Activated naive CD4-positive, alpha-beta T cell treated with anti-CD3 and anti-CD28 coated beads, Interleukin-2, amount 10 ng/mL, durations not matched to agents 7 days and 5 days (primary cell): ENCODE measurements at regions not wholly inside any gene's neighbourhood (a gene's known extent, or its start where the extent isn't known, plus 50 kb on each side); places are given as distances from the start of the nearest gene placed in this dataset.

Experiments used
- CTCF ChIA-PET: fragments of 350-600 bp; sonication (Branson Sonifier 250); formaldehyde crosslinking; loops from one replicate; lab custom pipeline; 2021; ENCODE audit warnings: antibody characterized with exemption; lab: Charles Lee
- DNase-seq: peaks from one replicate; pipeline ENCODE4 v3.0.0-alpha.2; 2020
- H3K27ac Mint-ChIP-seq: one replicate; pipeline ENCODE4 v1.8.0; 2021; ENCODE audit warnings: mild to moderate bottlenecking, moderate library complexity, mixed read lengths
- H3K27me3 Mint-ChIP-seq: one replicate; pipeline ENCODE4 v1.8.0; 2021; ENCODE audit warnings: mild to moderate bottlenecking, mixed read lengths
- H3K36me3 Mint-ChIP-seq: one replicate; pipeline ENCODE4 v1.8.0; 2021; ENCODE audit warnings: mixed read lengths
- H3K4me1 Mint-ChIP-seq: one replicate; pipeline ENCODE4 v1.8.0; 2021; ENCODE audit warnings: mixed read lengths
- H3K4me3 Mint-ChIP-seq: one replicate; pipeline ENCODE4 v1.8.0; 2021; ENCODE audit warnings: mild to moderate bottlenecking, moderate library complexity, mixed read lengths
- H3K9me3 Mint-ChIP-seq: one replicate; pipeline ENCODE4 v1.8.0; 2021; ENCODE audit warnings: mixed read lengths

GRCh38 chr17:55584055-55584685 lies 72.9 kb upstream of the SMIM36 start:
- Mint-ChIP-seq H3K9me3 (no peaks in the 10 kb centered on the region), H3K4me3 (no peak overlapping the region), H3K27ac (no peak overlapping the region), H3K4me1 (peaks cover 8% of the 10 kb centered on the region), H3K27me3 (no peaks in the 10 kb centered on the region), H3K36me3 (no peaks in the 10 kb centered on the region)
- DNase-seq: no peak
- CTCF ChIA-PET: no interaction called here

GRCh38 chr17:55582897-55583296 lies 71.6 kb upstream of the SMIM36 start:
- H3K4me1 Mint-ChIP-seq: peaks cover 8% of the 10 kb centered on the region
- CTCF ChIA-PET: no interaction called here
- no peak overlapping the region for H3K4me3 Mint-ChIP-seq
- DNase-seq: no peak
- H3K27ac Mint-ChIP-seq: no peak overlapping the region
- no peaks in the 10 kb centered on the region for H3K36me3 Mint-ChIP-seq
- H3K9me3 Mint-ChIP-seq: no peaks in the 10 kb centered on the region
- H3K27me3 Mint-ChIP-seq: no peaks in the 10 kb centered on the region

GRCh38 chr17:55580596-55581133 lies 69.4 kb upstream of the SMIM36 start:
- CTCF ChIA-PET: interaction anchor here (1.1 kb wide), 1 partner anchor 138 kb away, joined by 3 read pairs; no protein-coding TSS in a partner anchor
- Mint-ChIP-seq H3K36me3 (no peaks in the 10 kb centered on the region), H3K4me1 (peaks cover 8% of the 10 kb centered on the region), H3K4me3 (no peak overlapping the region), H3K27ac (no peak overlapping the region), H3K9me3 (no peaks in the 10 kb centered on the region), H3K27me3 (no peaks in the 10 kb centered on the region)
- no peak for DNase-seq

GRCh38 chr17:55577687-55578086 lies 66.4 kb upstream of the SMIM36 start:
- Mint-ChIP-seq H3K27me3 (no peaks in the 10 kb centered on the region), H3K9me3 (no peaks in the 10 kb centered on the region), H3K36me3 (no peaks in the 10 kb centered on the region), H3K27ac (no peak overlapping the region), H3K4me1 (peaks cover 3% of the 10 kb centered on the region), H3K4me3 (no peak overlapping the region)
- DNase-seq: peak; percentile 55
- CTCF ChIA-PET: interaction anchor here (1.3 to 1.6 kb wide), 3 partner anchors 24 to 140 kb away, joined by 3 to 6 read pairs (median 4); no protein-coding TSS in a partner anchor

DNA sequence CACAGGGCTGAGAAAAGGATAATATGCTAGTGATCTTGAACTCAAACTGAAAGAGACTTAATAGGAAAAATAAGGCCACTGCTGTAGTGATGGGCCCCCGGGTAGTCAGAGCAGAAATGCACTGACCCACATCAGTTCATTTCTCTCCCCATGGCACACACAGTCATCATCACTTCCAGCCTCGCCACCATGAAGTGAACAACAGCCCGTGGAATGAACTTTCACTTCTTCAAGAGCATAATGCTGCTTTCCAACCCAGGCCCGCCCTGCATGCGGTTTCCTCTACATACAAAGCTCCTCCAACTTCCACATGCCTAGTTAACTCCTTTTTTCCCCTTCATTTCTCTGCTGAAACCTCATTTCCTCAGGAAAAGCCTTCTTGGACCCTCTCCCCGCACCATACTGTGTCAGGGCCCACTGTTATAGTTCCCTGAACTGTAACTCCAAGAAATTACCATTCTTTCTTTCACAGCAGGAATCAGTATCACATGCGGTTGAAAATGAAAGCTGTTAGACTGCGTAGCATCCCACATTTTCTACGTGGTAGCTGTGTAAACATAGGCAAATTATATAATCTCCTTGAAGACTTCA lies 65.8 kb upstream of the SMIM36 start:
- Mint-ChIP-seq H3K9me3 (no peaks in the 10 kb centered on the region), H3K27ac (no peak overlapping the region), H3K27me3 (no peaks in the 10 kb centered on the region), H3K4me3 (no peak overlapping the region), H3K36me3 (no peaks in the 10 kb centered on the region), H3K4me1 (peaks cover 3% of the 10 kb centered on the region)
- CTCF ChIA-PET: interaction anchor here (1.3 to 1.6 kb wide), 3 partner anchors 25 to 141 kb away, joined by 3 to 6 read pairs (median 4); no protein-coding TSS in a partner anchor
- DNase-seq: peak; percentile 70

- H3K9me3 Mint-ChIP-seq: no peaks in the 10 kb centered on the region
- CTCF ChIA-PET: interaction anchor here (1.3 kb wide), 2 partner anchors 26 to 28 kb away, joined by 4 to 6 read pairs; no protein-coding TSS in a partner anchor
- no peaks in the 10 kb centered on the region for H3K36me3 Mint-ChIP-seq
- H3K4me1 Mint-ChIP-seq: peaks cover 3% of the 10 kb centered on the region
- H3K27me3 Mint-ChIP-seq: no peaks in the 10 kb centered on the region
- no peak overlapping the region for H3K27ac Mint-ChIP-seq
- H3K4me3 Mint-ChIP-seq: no peak overlapping the region
- no peak for DNase-seq
Measured at GRCh38 chr17:55576237-55576995, 65.2 kb upstream of the SMIM36 start.

DNA sequence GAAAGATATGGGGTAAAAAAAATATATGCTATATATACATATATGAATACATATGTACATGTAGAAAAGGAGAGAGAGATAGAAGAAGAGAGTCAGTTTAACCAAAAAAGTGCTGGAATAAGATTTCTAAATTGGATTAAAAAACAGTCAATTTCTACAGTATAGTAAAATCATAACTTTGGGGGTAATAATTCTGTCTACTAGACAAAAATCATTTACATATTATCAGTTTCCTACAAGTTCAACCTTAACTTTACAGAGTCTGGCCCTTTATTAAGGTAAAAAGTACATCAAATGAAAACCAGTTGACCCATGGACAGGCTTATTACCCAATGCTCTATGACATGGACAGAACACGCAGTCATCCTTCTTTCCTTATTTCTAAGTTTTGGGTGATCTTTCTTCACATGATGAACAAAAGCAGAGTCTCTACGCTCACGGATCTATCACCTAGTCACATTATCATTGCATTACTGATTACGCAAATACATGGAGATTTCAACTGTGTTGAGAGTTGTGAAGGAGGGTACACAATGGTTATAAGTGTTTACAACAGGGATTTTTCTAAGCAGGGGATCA lies 63.9 kb upstream of the SMIM36 start:
- DNase-seq: no peak
- Mint-ChIP-seq H3K4me1 (no peaks in the 10 kb centered on the region), H3K36me3 (no peaks in the 10 kb centered on the region), H3K9me3 (no peaks in the 10 kb centered on the region), H3K4me3 (no peak overlapping the region), H3K27me3 (peaks cover 4% of the 10 kb centered on the region), H3K27ac (no peak overlapping the region)
- CTCF ChIA-PET: no interaction called here

GRCh38 chr17:55572599-55572998 lies 61.3 kb upstream of the SMIM36 start:
- CTCF ChIA-PET: no interaction called here
- H3K27me3 Mint-ChIP-seq: peaks cover 9% of the 10 kb centered on the region
- peaks cover under 1% of the 10 kb centered on the region for H3K4me1 Mint-ChIP-seq
- no peak overlapping the region for H3K27ac Mint-ChIP-seq
- H3K36me3 Mint-ChIP-seq: no peaks in the 10 kb centered on the region
- no peaks in the 10 kb centered on the region for H3K9me3 Mint-ChIP-seq
- no peak for DNase-seq
- H3K4me3 Mint-ChIP-seq: no peak overlapping the region

- CTCF ChIA-PET: no interaction called here
- H3K4me1 Mint-ChIP-seq: peaks cover 5% of the 10 kb centered on the region
- peaks cover 9% of the 10 kb centered on the region for H3K27me3 Mint-ChIP-seq
- H3K27ac Mint-ChIP-seq: no peak overlapping the region
- H3K36me3 Mint-ChIP-seq: no peaks in the 10 kb centered on the region
- no peaks in the 10 kb centered on the region for H3K9me3 Mint-ChIP-seq
- no peak for DNase-seq
- H3K4me3 Mint-ChIP-seq: no peak overlapping the region
Measured at GRCh38 chr17:55572139-55572538, 60.9 kb upstream of the SMIM36 start.

- Mint-ChIP-seq H3K27ac (no peak overlapping the region), H3K36me3 (no peaks in the 10 kb centered on the region), H3K4me3 (no peak overlapping the region), H3K27me3 (peaks cover 9% of the 10 kb centered on the region), H3K4me1 (peaks cover 13% of the 10 kb centered on the region), H3K9me3 (no peaks in the 10 kb centered on the region)
- no peak for DNase-seq
- CTCF ChIA-PET: no interaction called here
Measured at GRCh38 chr17:55571095-55571494, 59.8 kb upstream of the SMIM36 start.

DNA sequence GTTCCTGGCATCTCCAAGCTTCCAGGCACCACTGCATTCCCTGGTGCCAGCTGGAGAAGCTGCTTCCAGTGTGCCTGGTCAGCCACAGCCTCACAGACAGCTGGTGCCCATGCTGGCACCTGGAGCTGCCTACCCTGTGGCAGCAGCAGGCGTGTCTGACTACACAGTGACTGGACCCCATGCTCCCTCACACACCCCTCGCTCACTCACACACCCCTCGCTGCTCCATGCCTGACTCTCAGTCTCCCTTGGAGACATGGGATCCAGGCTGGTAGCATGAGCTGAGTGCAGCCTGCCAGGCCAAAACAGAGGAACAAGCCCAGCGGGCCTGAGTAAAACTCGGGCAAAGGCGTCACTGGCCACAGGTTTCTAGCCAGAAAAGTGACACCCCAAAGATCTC lies 59.1 kb upstream of the SMIM36 start:
- DNase-seq: no peak
- Mint-ChIP-seq H3K27ac (no peak overlapping the region), H3K4me1 (peaks cover 13% of the 10 kb centered on the region), H3K9me3 (no peaks in the 10 kb centered on the region), H3K27me3 (peaks cover 9% of the 10 kb centered on the region), H3K4me3 (no peak overlapping the region), H3K36me3 (no peaks in the 10 kb centered on the region)
- CTCF ChIA-PET: no interaction called here

- Mint-ChIP-seq H3K27me3 (peaks cover 9% of the 10 kb centered on the region), H3K36me3 (no peaks in the 10 kb centered on the region), H3K4me1 (peaks cover 13% of the 10 kb centered on the region), H3K4me3 (no peak overlapping the region), H3K9me3 (no peaks in the 10 kb centered on the region), H3K27ac (no peak overlapping the region)
- no peak for DNase-seq
- CTCF ChIA-PET: interaction anchor here (0.7 to 1.2 kb wide), 3 partner anchors 19 to 74 kb away, joined by 3 to 5 read pairs (median 3); no protein-coding TSS in a partner anchor
Measured at GRCh38 chr17:55567240-55568214, 56.3 kb upstream of the SMIM36 start.

DNA sequence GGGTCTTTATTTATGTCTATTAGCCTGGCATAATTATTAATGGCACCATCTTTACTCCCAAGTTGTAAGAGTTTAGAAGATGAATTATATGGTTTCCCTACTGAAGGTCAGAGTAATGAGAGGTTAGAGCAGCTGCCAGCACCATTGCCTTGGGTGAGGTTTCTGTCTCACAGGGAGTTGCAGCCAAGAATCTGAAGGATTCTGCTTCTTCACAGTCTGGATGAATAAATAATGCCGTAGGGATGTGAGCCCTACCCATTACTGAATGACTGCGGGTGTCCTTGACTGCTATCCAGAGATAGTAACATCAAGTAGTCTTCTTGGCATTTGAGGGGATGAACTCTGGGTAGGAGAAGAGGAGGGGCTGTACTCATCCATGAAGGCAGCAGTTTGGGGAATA lies 52.8 kb upstream of the SMIM36 start:
- peaks cover 5% of the 10 kb centered on the region for H3K27me3 Mint-ChIP-seq
- CTCF ChIA-PET: no interaction called here
- no peak overlapping the region for H3K4me3 Mint-ChIP-seq
- no peaks in the 10 kb centered on the region for H3K36me3 Mint-ChIP-seq
- H3K27ac Mint-ChIP-seq: no peak overlapping the region
- no peaks in the 10 kb centered on the region for H3K9me3 Mint-ChIP-seq
- H3K4me1 Mint-ChIP-seq: peaks cover 15% of the 10 kb centered on the region
- DNase-seq: no peak
